HFF-Myc (cell line): ENCODE measurements at regions not wholly inside any gene's neighbourhood (a gene's known extent, or its start where the extent isn't known, plus 50 kb on each side); places are given as distances from the start of the nearest gene placed in this dataset.
A peak's percentile ranks its signal among the peaks of the same experiment; 100 is the strongest.
"Not testable (repeated sequence)": the region's sequence is repeated elsewhere in the genome, so short reads cannot be mapped to it uniquely, and the experiment has no call there.

Experiments used
- DNase-seq: peaks from one replicate; pipeline ENCODE4 v3.0.0-alpha.2; 2011; ENCODE audit warnings: low read depth; ENCODE audit errors: extremely low read depth
- H3K4me3 ChIP-seq: replicated peaks from 2 replicates; pipeline ENCODE4 v1.5.1; 2011; ENCODE audit warnings: low read depth, mild to moderate bottlenecking, control low read depth, low read length
- TF ChIP-seq, protein P1 (sequence below): IDR thresholded peaks from 2 replicates; pipeline ENCODE4 v1.5.1; 2012; ENCODE audit warnings: mild to moderate bottlenecking, low read depth, low read length, control low read depth; ENCODE audit errors: missing control alignments

GRCh38 chr2:234880551-234881211 lies 71.1 kb upstream of the SH3BP4 start:
- DNase-seq = peak; percentile 82
- H3K4me3 ChIP-seq = no peak overlapping the region
- TF ChIP-seq, protein P1, sequence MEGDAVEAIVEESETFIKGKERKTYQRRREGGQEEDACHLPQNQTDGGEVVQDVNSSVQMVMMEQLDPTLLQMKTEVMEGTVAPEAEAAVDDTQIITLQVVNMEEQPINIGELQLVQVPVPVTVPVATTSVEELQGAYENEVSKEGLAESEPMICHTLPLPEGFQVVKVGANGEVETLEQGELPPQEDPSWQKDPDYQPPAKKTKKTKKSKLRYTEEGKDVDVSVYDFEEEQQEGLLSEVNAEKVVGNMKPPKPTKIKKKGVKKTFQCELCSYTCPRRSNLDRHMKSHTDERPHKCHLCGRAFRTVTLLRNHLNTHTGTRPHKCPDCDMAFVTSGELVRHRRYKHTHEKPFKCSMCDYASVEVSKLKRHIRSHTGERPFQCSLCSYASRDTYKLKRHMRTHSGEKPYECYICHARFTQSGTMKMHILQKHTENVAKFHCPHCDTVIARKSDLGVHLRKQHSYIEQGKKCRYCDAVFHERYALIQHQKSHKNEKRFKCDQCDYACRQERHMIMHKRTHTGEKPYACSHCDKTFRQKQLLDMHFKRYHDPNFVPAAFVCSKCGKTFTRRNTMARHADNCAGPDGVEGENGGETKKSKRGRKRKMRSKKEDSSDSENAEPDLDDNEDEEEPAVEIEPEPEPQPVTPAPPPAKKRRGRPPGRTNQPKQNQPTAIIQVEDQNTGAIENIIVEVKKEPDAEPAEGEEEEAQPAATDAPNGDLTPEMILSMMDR = no peak

DNA sequence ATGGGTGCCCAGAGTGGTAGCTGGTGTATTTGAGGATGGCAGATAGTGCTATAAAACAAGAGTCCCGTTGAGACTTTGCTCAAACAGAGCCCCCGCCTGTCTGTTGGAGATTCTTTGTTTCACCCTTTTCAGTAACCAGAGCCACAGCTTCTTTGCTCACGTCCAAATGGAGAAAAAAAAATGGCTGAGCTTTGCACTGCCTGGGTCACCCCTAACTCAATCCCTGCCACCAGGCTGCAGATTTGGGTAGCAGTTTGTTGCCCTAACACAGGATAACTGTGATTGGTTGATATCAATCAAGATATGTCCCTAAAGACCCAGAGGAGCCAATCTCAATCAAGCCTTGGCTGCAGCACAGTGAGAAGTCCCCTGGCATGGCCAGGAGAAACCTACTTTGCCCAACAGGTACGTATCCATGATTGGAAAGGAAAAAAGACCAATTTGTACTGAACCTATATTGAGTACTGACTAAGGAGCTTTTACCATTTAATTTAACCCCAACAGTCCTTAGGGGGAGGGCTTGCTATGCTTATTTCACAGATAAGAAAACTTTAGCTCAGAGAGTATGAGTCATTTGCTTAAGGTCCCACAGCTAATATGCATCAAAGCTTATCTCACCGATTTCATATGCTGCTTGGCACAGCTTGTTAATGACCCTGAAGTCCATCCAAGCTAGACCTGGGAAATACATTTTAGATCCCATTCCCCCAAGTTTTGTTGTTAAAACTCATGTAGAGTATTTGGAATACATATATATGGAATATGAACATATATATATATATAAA lies 72.0 kb upstream of the SH3BP4 start:
- H3K4me3 ChIP-seq = no peak overlapping the region
- TF ChIP-seq, protein P1 = no peak
- no peak for DNase-seq

- DNase-seq, H3K4me3 ChIP-seq: not testable (repeated sequence)
Measured at GRCh38 chr2:234876621-234877020, 75.2 kb upstream of the SH3BP4 start.

DNA sequence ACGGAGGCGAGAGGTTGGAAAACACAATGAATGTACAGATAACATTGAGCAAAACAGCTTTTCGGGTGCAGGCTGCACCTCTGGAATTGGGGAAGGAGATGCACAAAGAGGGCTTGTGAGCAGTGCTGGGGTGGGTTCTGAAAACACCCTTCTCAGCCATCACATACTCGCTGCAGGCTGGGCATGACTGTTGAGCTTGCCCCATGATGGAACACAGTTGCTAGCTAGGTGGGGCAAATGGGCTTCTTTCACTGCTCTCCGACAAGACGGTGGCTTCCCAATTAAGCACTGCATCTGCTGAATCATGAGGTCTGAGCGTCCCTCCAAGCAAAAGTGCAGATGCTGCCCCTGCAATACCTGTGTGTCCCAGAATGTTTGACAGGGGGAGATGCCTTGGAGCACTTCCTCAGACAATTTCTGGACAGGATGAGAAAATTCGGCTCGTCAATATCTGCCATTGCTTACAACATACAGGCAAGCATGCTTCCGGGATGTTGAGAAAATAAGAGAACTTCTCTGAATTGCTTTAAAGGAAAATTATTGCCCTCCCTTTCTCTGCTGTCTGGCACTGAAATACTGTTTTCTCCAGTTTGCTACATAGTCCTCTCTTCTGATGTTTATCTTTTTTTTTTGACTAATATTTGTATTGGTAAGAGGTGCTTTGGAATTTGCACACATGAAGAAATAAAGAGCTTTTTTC lies 77.3 kb upstream of the SH3BP4 start:
- TF ChIP-seq, protein P1 = no peak
- H3K4me3 ChIP-seq = no peak overlapping the region
- no peak for DNase-seq

- TF ChIP-seq, protein P1 = no peak
- H3K4me3 ChIP-seq = no peak overlapping the region
- DNase-seq = no peak
Measured at GRCh38 chr2:234873828-234874173, 78.0 kb upstream of the SH3BP4 start.

- TF ChIP-seq, protein P1 = no peak
- DNase-seq = no peak
- H3K4me3 ChIP-seq = no peak overlapping the region
Measured at GRCh38 chr2:234873103-234873827, 78.6 kb upstream of the SH3BP4 start.

GRCh38 chr2:234869969-234870368 lies 81.8 kb upstream of the SH3BP4 start:
- TF ChIP-seq, protein P1 = no peak
- H3K4me3 ChIP-seq = no peak overlapping the region
- no peak for DNase-seq
